Ascending aorta (tissue), 2 donors: ENCODE measurements at regions not wholly inside any gene's neighbourhood (a gene's known extent, or its start where the extent isn't known, plus 50 kb on each side); places are given as distances from the start of the nearest gene placed in this dataset.

Experiments used
- DNase-seq, 2 donors: peaks; one replicate each; pipeline ENCODE4 v3.0.0-alpha.2; 2019; ENCODE audit warnings: low spot score in 2 of 2
- H3K27ac ChIP-seq, 2 donors: fragments of 200-600 bp; sonication (generic); one replicate each; pipeline ENCODE4 v1.5.1; 2016 to 2017; ENCODE audit warnings: mild to moderate bottlenecking in 1 of 2
- H3K27me3 ChIP-seq: fragments of 200-600 bp; sonication (generic); one replicate; pipeline ENCODE4 v1.5.1; 2017
- H3K36me3 ChIP-seq, 2 donors: fragments of 200-600 bp; sonication (generic); one replicate each; pipeline ENCODE4 v1.5.1; 2016
- H3K4me1 ChIP-seq, 2 donors: fragments of 200-600 bp; sonication (generic); one replicate each; pipeline ENCODE4 v1.5.1; 2016 to 2017; ENCODE audit warnings: mild to moderate bottlenecking in 1 of 2
- H3K4me3 ChIP-seq, 2 donors: fragments of 200-600 bp; sonication (generic); one replicate each; pipeline ENCODE4 v1.5.1; 2016 to 2017; ENCODE audit warnings: mild to moderate bottlenecking in 1 of 2
- H3K9me3 ChIP-seq, 2 donors: fragments of 200-600 bp; sonication (generic); one replicate each; pipeline ENCODE4 v1.5.1; 2016
- intact Hi-C: fragments of 100-400 bp; cut with DNase I; formaldehyde crosslinking; loops from one replicate; pipeline ENCODE4 v1.15.1; 2023
- TF ChIP-seq, protein P1 (sequence below), 3 experiments: fragments of 200-600 bp in 2 of 3; fragments of 450-650 bp in 1 of 3; sonication (generic) in 2 of 3; IDR thresholded peaks; one replicate each; pipeline ENCODE4 v1.5.1; 2016 to 2019; ENCODE audit warnings: antibody characterized with exemption in 3 of 3, mild to moderate bottlenecking in 1 of 3, moderate library complexity in 1 of 3

DNA sequence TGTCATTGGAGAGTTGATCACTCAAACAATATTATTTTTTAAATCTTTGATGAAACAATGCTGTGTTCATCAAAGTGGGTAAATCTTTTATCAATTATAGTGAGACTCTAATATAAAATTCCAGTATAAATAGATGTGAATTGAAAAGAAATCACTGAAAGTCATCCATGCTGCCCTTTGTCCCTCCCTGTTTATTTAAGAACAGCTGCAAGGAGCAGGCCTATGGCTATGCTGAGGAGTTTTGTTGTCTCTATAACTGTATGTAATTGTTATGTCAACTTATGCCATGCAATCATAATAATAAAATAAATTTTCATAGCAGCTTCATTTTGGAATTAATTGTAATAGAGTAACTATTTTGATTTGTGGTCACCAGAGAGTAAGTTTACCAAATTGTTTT, 1272.4 kb upstream of the ADGRL4 start:
- no peak overlapping the region for H3K4me3 ChIP-seq
- intact Hi-C loops: no loop called here
- H3K4me1 ChIP-seq: no peaks in the 10 kb centered on the region
- TF ChIP-seq, protein P1, sequence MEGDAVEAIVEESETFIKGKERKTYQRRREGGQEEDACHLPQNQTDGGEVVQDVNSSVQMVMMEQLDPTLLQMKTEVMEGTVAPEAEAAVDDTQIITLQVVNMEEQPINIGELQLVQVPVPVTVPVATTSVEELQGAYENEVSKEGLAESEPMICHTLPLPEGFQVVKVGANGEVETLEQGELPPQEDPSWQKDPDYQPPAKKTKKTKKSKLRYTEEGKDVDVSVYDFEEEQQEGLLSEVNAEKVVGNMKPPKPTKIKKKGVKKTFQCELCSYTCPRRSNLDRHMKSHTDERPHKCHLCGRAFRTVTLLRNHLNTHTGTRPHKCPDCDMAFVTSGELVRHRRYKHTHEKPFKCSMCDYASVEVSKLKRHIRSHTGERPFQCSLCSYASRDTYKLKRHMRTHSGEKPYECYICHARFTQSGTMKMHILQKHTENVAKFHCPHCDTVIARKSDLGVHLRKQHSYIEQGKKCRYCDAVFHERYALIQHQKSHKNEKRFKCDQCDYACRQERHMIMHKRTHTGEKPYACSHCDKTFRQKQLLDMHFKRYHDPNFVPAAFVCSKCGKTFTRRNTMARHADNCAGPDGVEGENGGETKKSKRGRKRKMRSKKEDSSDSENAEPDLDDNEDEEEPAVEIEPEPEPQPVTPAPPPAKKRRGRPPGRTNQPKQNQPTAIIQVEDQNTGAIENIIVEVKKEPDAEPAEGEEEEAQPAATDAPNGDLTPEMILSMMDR (IDR thresholded peaks at IDR 0.05): no peak
- H3K9me3 ChIP-seq: no peaks in the 10 kb centered on the region
- H3K36me3 ChIP-seq: no peaks in the 10 kb centered on the region
- DNase-seq: no peak
- H3K27ac ChIP-seq: no peak overlapping the region
- no peaks in the 10 kb centered on the region for H3K27me3 ChIP-seq

DNA sequence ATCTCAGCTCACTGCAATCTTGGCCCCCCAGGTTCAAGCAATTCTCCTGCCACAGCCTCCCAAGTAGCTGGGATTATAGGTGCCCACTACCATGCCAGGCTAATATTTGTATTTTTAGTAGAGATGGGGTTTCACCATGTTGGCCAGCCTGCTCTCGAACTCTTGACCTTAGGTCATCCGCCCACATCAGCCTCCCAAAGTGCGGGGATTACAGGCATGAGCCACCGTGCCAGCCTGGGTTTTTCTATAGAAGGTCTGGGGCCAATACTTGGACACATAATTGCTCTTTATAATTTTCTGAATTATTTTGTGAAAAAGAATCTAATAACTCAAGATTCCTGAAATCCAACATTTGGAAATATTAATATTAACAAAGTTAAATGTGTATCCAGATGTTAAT, 1267.7 kb upstream of the ADGRL4 start:
- Histone ChIP-seq H3K27me3 (no peaks in the 10 kb centered on the region), H3K9me3 (no peaks in the 10 kb centered on the region), H3K27ac (no peak overlapping the region), H3K4me1 (no peaks in the 10 kb centered on the region), H3K4me3 (no peak overlapping the region), H3K36me3 (no peaks in the 10 kb centered on the region)
- intact Hi-C loops: no loop called here
- TF ChIP-seq, protein P1 (IDR thresholded peaks at IDR 0.05): no peak
- no peak for DNase-seq

GRCh38 chr1:80272495-80272894, 1266.0 kb upstream of the ADGRL4 start:
- DNase-seq: no peak

DNA sequence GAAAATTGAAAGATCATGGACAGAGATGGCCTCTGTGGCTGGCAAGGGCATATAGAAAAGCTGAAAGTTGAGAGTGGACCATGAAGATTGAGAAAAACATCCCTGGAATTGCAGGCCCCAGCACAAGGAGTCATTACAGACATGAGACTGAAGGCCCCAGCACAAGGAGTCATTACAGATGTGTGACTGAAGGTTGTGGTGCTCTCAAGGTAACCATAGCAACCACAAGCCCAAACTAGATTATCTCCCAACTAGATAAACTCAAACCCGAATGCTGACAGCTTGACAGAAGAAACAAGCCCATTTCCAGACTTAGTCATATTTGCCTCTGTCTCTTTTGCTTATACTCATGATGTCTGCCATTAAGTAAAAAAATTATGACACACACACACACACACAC, 1252.1 kb upstream of the ADGRL4 start:
- Histone ChIP-seq H3K9me3 (peaks cover 0 to 11% of the 10 kb centered on the region in 2 donors), H3K4me3 (no peak overlapping the region), H3K27ac (no peak overlapping the region), H3K4me1 (no peaks in the 10 kb centered on the region), H3K27me3 (no peaks in the 10 kb centered on the region), H3K36me3 (no peaks in the 10 kb centered on the region)
- TF ChIP-seq, protein P1 (IDR thresholded peaks at IDR 0.05): no peak
- DNase-seq: no peak
- intact Hi-C loops: no loop called here

More at GRCh38 chr1:80272495-80272894, 1266.0 kb upstream of the ADGRL4 start:
- Histone ChIP-seq H3K27me3 (no peaks in the 10 kb centered on the region), H3K4me1 (no peaks in the 10 kb centered on the region), H3K27ac (no peak overlapping the region), H3K4me3 (no peak overlapping the region), H3K9me3 (no peaks in the 10 kb centered on the region), H3K36me3 (no peaks in the 10 kb centered on the region)
- intact Hi-C loops: no loop called here
- TF ChIP-seq, protein P1 (IDR thresholded peaks at IDR 0.05): no peak

- H3K27ac ChIP-seq: no peak overlapping the region
- no peaks in the 10 kb centered on the region for H3K36me3 ChIP-seq
- TF ChIP-seq, protein P1 (IDR thresholded peaks at IDR 0.05): no peak
- H3K4me3 ChIP-seq: no peak overlapping the region
- H3K4me1 ChIP-seq: no peaks in the 10 kb centered on the region
- H3K27me3 ChIP-seq: no peaks in the 10 kb centered on the region
- intact Hi-C loops: no loop called here
- no peak for DNase-seq
- no peaks in the 10 kb centered on the region for H3K9me3 ChIP-seq
These were observed 1245.1 kb upstream of the ADGRL4 start for GRCh38 chr1:80251591-80251990.

DNA sequence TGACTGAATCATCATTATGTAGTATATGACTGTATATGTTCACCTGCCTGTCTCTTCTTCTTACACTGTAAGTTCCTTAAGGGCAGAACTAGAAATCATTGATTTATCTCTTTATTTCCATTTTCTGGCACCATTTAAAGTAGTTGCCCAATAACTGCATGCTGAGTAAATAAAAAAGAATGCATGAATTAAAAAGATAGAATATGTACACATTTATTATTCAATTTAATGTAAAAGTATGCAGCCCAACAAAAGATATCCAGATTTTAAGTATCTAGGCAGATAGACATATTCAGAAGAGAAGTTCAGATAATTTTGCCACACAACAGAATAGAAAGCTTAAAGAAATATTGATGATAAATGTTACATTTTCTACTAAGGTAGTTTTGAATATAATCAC, 1244.6 kb upstream of the ADGRL4 start:
- intact Hi-C loops: no loop called here
- DNase-seq: no peak
- H3K9me3 ChIP-seq: no peaks in the 10 kb centered on the region
- no peak overlapping the region for H3K27ac ChIP-seq
- no peaks in the 10 kb centered on the region for H3K27me3 ChIP-seq
- H3K4me1 ChIP-seq: no peaks in the 10 kb centered on the region
- H3K36me3 ChIP-seq: no peaks in the 10 kb centered on the region
- TF ChIP-seq, protein P1 (IDR thresholded peaks at IDR 0.05): no peak
- no peak overlapping the region for H3K4me3 ChIP-seq
